Caco-2 (cell line): ENCODE measurements at regions not wholly inside any gene's neighbourhood (a gene's known extent, or its start where the extent isn't known, plus 50 kb on each side); places are given as distances from the start of the nearest gene placed in this dataset.

Experiments
- BruUV-seq: library from RNA; stranded (reverse); fragments of 400-500 nt; replicated peaks from 2 replicates; lab custom pipeline; 2021; lab: Mats Ljungman, UMichigan
- CTCF ChIA-PET: fragments of 300-600 bp; sonication (Branson Sonifier 250); formaldehyde crosslinking; loops from one replicate; lab custom pipeline; 2022; ENCODE audit warnings: antibody characterized with exemption; lab: Charles Lee
- POLR2A ChIA-PET: fragments of 300-600 bp; sonication (Branson Sonifier 250); formaldehyde crosslinking; loops from one replicate; lab custom pipeline; 2022; ENCODE audit warnings: antibody characterized with exemption; lab: Charles Lee
- DNase-seq, 2 experiments: peaks; one replicate each; pipeline versions ENCODE4 v3.0.0 to v3.0.0-alpha.2; 2020 to 2022
- H3K27me3 ChIP-seq: replicated peaks from 2 replicates; pipeline ENCODE4 v1.6.0; 2011; ENCODE audit warnings: low read length; ENCODE audit not compliant: control insufficient read depth, insufficient read depth
- H3K36me3 ChIP-seq: 2 replicates; pipeline ENCODE4 v1.5.1; 2011; ENCODE audit warnings: low read length; ENCODE audit not compliant: control insufficient read depth, insufficient read depth
- H3K4me1 ChIP-seq: fragments of 250-450 bp; sonication (Bioruptor Pico); 2 replicates; pipeline ENCODE4 v1.5.1; 2020; ENCODE audit warnings: mild to moderate bottlenecking
- H3K4me3 ChIP-seq: 2 replicates; pipeline ENCODE4 v1.5.1; 2011; ENCODE audit warnings: low read depth, mild to moderate bottlenecking, control low read depth, low read length
- H3K9me3 ChIP-seq: fragments of 250-450 bp; sonication (Bioruptor Pico); 2 replicates; pipeline ENCODE4 v1.5.1; 2020; ENCODE audit warnings: mild to moderate bottlenecking, moderate library complexity
- H3K27ac Mint-ChIP-seq: one replicate; pipeline ENCODE4 v1.8.0; 2022; ENCODE audit warnings: mixed read lengths; ENCODE audit not compliant: unreplicated experiment
- H3K27me3 Mint-ChIP-seq: one replicate; pipeline ENCODE4 v1.8.0; 2022; ENCODE audit warnings: mixed read lengths; ENCODE audit not compliant: insufficient read depth, unreplicated experiment
- H3K36me3 Mint-ChIP-seq: one replicate; pipeline ENCODE4 v1.8.0; 2022; ENCODE audit warnings: mild to moderate bottlenecking, mixed read lengths; ENCODE audit not compliant: insufficient read depth, unreplicated experiment
- H3K4me1 Mint-ChIP-seq: one replicate; pipeline ENCODE4 v1.8.0; 2022; ENCODE audit warnings: low read depth, mixed read lengths; ENCODE audit not compliant: unreplicated experiment
- H3K4me3 Mint-ChIP-seq: one replicate; pipeline ENCODE4 v1.8.0; 2022; ENCODE audit warnings: mild to moderate bottlenecking, moderate library complexity, mixed read lengths; ENCODE audit not compliant: unreplicated experiment
- H3K9me3 Mint-ChIP-seq: one replicate; pipeline ENCODE4 v1.8.0; 2022; ENCODE audit warnings: mixed read lengths; ENCODE audit not compliant: unreplicated experiment
- intact Hi-C: fragments of 100-400 bp; cut with micrococcal nuclease; formaldehyde crosslinking; loops from one replicate; pipeline ENCODE4 v1.10.0; 2022; ENCODE audit not compliant: unreplicated experiment
- TF ChIP-seq, protein P1 (sequence below), 2 experiments: fragments of 200-600 bp in 1 of 2; IDR thresholded peaks; 1 replicate in 1 of 2; 2 replicates in 1 of 2; pipeline versions ENCODE4 v1.5.1 to v1.8.0; 2011 to 2022; ENCODE audit warnings: antibody characterized with exemption in 1 of 2, control low read depth in 1 of 2, inconsistent platforms in 1 of 2, low read depth in 1 of 2, low read length in 1 of 2, mild to moderate bottlenecking in 1 of 2, moderate library complexity in 1 of 2; ENCODE audit not compliant: insufficient read depth in 1 of 2, severe bottlenecking in 1 of 2, unreplicated experiment in 1 of 2

DNA sequence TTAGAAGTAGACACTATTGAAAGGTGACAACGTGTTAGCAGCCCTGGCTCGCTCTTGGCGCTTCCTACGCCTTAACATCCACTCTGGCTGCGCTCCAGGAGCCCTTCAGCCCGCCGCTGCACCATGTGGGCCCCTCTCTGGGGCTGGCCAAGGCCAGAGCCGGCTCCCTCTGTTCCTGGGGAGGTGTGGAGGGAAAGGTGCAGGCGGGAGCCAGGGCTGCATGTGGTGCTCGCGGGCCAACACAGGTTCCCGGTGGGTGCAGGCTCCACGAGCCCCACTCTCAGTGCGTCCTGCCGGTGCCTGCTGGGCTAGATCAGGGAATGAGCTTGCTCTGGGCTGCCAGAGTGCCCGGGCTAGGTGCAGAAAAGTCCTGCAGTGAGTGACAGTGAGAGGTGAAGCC, 1284.3 kb downstream of the OLFM4 start:
- intact Hi-C loops: no loop called here
- no peak for DNase-seq
- CTCF ChIA-PET: no interaction called here
- H3K27me3 Mint-ChIP-seq: no peaks in the 10 kb centered on the region
- Histone ChIP-seq H3K9me3 (no peaks in the 10 kb centered on the region), H3K27me3 (no peaks in the 10 kb centered on the region), H3K4me1 (no peaks in the 10 kb centered on the region), H3K4me3 (no peak overlapping the region), H3K36me3 (no peaks in the 10 kb centered on the region)
- H3K4me1 Mint-ChIP-seq: no peaks in the 10 kb centered on the region
- H3K36me3 Mint-ChIP-seq: no peaks in the 10 kb centered on the region
- BruUV-seq: no TSS peak
- POLR2A ChIA-PET: no interaction called here
- no peaks in the 10 kb centered on the region for H3K9me3 Mint-ChIP-seq
- TF ChIP-seq, protein P1, sequence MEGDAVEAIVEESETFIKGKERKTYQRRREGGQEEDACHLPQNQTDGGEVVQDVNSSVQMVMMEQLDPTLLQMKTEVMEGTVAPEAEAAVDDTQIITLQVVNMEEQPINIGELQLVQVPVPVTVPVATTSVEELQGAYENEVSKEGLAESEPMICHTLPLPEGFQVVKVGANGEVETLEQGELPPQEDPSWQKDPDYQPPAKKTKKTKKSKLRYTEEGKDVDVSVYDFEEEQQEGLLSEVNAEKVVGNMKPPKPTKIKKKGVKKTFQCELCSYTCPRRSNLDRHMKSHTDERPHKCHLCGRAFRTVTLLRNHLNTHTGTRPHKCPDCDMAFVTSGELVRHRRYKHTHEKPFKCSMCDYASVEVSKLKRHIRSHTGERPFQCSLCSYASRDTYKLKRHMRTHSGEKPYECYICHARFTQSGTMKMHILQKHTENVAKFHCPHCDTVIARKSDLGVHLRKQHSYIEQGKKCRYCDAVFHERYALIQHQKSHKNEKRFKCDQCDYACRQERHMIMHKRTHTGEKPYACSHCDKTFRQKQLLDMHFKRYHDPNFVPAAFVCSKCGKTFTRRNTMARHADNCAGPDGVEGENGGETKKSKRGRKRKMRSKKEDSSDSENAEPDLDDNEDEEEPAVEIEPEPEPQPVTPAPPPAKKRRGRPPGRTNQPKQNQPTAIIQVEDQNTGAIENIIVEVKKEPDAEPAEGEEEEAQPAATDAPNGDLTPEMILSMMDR (IDR thresholded peaks at IDR 0.05; ENCODE audit: insufficient read depth in 1 of 2, low read depth in 1 of 2, low read length in 1 of 2, severe bottlenecking in 1 of 2, unreplicated experiment in 1 of 2): no peak
- no peak overlapping the region for H3K4me3 Mint-ChIP-seq
- no peak overlapping the region for H3K27ac Mint-ChIP-seq

DNA sequence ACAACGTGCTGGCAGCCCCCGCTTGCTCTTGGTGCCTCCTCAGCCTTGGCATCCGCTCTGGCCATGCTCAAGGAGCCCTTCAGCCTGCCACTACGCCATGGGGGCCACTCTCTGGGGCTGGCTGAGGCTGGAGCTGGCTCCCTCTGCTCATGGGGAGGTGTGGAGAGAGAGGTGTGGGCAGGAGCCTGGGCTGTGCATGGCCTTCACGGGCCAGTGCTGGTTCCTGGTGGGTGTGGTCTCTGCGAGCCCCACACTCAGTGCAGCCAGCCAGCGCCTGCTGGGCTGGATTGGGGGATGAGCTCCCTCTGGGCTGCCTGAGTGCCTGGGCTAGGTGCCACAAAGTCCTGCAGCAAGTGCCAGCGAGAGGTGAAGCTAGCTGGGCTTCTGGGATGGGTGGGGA, 1289.1 kb downstream of the OLFM4 start:
- CTCF ChIA-PET: no interaction called here
- no peak for DNase-seq
- intact Hi-C loops: no loop called here
- peaks cover 24% of the 10 kb centered on the region for H3K9me3 Mint-ChIP-seq
- H3K4me1 ChIP-seq: no peaks in the 10 kb centered on the region
- no peaks in the 10 kb centered on the region for H3K36me3 Mint-ChIP-seq
- POLR2A ChIA-PET: no interaction called here
- TF ChIP-seq, protein P1 (IDR thresholded peaks at IDR 0.05; ENCODE audit: insufficient read depth in 1 of 2, low read depth in 1 of 2, low read length in 1 of 2, severe bottlenecking in 1 of 2, unreplicated experiment in 1 of 2): no peak
- no peak overlapping the region for H3K4me3 Mint-ChIP-seq
- H3K4me1 Mint-ChIP-seq: no peaks in the 10 kb centered on the region
- H3K9me3 ChIP-seq: no peaks in the 10 kb centered on the region
- H3K27ac Mint-ChIP-seq: no peak overlapping the region
- H3K4me3 ChIP-seq: no peak overlapping the region
- peaks cover 3% of the 10 kb centered on the region for H3K27me3 Mint-ChIP-seq
- H3K36me3 ChIP-seq: no peaks in the 10 kb centered on the region
- no TSS peak for BruUV-seq
- H3K27me3 ChIP-seq: no peaks in the 10 kb centered on the region

DNA sequence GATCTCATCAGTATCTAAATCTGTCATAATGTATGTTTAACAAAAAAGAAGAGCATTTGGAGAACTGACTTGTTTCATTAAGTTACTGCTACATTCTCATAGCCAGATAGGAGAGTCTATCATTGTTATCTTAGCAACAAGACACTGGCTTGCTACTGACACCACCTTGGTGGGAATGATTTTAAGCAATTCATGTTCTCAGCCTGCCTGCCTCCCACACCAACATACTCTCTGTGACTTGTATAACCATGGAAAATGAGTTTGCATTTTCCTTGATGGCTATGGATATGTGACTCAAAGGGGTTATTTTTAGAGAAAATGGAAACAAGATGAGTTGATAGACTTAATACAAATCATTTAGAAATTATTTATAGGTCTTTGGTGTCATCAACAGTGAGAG, 1308.9 kb downstream of the OLFM4 start:
- no TSS peak for BruUV-seq
- Histone ChIP-seq H3K9me3 (no peaks in the 10 kb centered on the region), H3K36me3 (no peaks in the 10 kb centered on the region), H3K4me1 (no peaks in the 10 kb centered on the region), H3K4me3 (no peak overlapping the region), H3K27me3 (no peaks in the 10 kb centered on the region)
- Mint-ChIP-seq H3K4me1 (no peaks in the 10 kb centered on the region), H3K27ac (no peak overlapping the region), H3K4me3 (no peak overlapping the region), H3K9me3 (no peaks in the 10 kb centered on the region), H3K27me3 (no peaks in the 10 kb centered on the region), H3K36me3 (no peaks in the 10 kb centered on the region)
- DNase-seq: no peak
- POLR2A ChIA-PET: no interaction called here
- intact Hi-C loops: no loop called here
- TF ChIP-seq, protein P1 (IDR thresholded peaks at IDR 0.05; ENCODE audit: insufficient read depth in 1 of 2, low read depth in 1 of 2, low read length in 1 of 2, severe bottlenecking in 1 of 2, unreplicated experiment in 1 of 2): no peak
- CTCF ChIA-PET: no interaction called here
